Mammary epithelial cell (primary cell): ENCODE measurements at regions not wholly inside any gene's neighbourhood (a gene's known extent, or its start where the extent isn't known, plus 50 kb on each side); places are given as distances from the start of the nearest gene placed in this dataset.
"Not testable (repeated sequence)": the region's sequence is repeated elsewhere in the genome, so short reads cannot be mapped to it uniquely, and the experiment has no call there.

ENCODE experiments used
- EZH2 ChIP-seq: IDR thresholded peaks from 2 replicates; pipeline ENCODE4 v1.6.1; 2012; ENCODE audit warnings: low read length, inconsistent platforms, borderline replicate concordance
- TF ChIP-seq, protein P1 (sequence below), 2 donors: IDR thresholded peaks in 1 of 2; conservative IDR thresholded peaks in 1 of 2; 2 replicates each; pipeline ENCODE4 v1.5.1; 2011 to 2012; ENCODE audit warnings: inconsistent platforms in 2 of 2, low read length in 2 of 2, mild to moderate bottlenecking in 2 of 2, control low read depth in 1 of 2, low read depth in 1 of 2; ENCODE audit not compliant: insufficient read depth in 1 of 2; ENCODE audit errors: extremely low read depth in 1 of 2

DNA sequence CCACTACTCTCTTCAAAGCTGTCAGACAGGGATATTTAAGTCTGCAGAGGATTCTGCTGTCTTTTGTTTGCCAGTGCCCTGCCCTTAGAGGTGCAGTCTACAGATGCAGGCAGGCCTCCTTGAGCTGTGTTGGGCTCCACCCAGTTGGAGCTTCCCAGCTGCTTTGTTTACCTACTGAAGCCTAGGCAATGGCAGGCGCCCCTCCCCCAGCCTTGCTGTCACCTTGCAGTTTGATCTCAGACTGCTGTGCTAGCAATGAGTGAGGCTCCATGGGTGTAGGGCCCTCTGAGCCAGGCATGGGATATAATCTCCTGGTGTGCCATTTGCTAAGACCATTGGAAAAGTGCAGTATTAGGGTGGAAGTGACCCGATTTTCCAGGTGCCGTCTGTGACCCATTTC lies 151.3 kb upstream of the CCZ1B start:
- TF ChIP-seq EZH2: not testable (repeated sequence)
- TF ChIP-seq, protein P1, sequence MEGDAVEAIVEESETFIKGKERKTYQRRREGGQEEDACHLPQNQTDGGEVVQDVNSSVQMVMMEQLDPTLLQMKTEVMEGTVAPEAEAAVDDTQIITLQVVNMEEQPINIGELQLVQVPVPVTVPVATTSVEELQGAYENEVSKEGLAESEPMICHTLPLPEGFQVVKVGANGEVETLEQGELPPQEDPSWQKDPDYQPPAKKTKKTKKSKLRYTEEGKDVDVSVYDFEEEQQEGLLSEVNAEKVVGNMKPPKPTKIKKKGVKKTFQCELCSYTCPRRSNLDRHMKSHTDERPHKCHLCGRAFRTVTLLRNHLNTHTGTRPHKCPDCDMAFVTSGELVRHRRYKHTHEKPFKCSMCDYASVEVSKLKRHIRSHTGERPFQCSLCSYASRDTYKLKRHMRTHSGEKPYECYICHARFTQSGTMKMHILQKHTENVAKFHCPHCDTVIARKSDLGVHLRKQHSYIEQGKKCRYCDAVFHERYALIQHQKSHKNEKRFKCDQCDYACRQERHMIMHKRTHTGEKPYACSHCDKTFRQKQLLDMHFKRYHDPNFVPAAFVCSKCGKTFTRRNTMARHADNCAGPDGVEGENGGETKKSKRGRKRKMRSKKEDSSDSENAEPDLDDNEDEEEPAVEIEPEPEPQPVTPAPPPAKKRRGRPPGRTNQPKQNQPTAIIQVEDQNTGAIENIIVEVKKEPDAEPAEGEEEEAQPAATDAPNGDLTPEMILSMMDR (conservative IDR thresholded peaks at IDR 0.05 in 1 of 2, IDR thresholded peaks at IDR 0.05 in 1 of 2; ENCODE audit: extremely low read depth in 1 of 2, insufficient read depth in 1 of 2, low read depth in 1 of 2, low read length in 2 of 2): not testable (repeated sequence)
